HCT116 (cell line): ENCODE measurements at regions not wholly inside any gene's neighbourhood (a gene's known extent, or its start where the extent isn't known, plus 50 kb on each side); places are given as distances from the start of the nearest gene placed in this dataset.

ENCODE experiments used
- ATAC-seq: fragments of 200-7000 bp; cut with Tn5 transposase; 2 replicates; pipeline ENCODE4 v1.9.1; 2020; ENCODE audit warnings: mild to moderate bottlenecking, moderate library complexity
- BruUV-seq: library from RNA; stranded (reverse); fragments of 400-500 nt; replicated peaks from 2 replicates; lab custom pipeline; 2021; lab: Mats Ljungman, UMichigan
- CTCF ChIA-PET: fragments of 300-600 bp; sonication (Branson Sonifier 250); formaldehyde crosslinking; loops from one replicate; lab custom pipeline; 2021; ENCODE audit warnings: antibody characterized with exemption; lab: Charles Lee
- POLR2A ChIA-PET: fragments of 300-600, 350-600 bp; sonication (Branson Sonifier 250); formaldehyde crosslinking; loops from one replicate; lab custom pipeline; 2021; ENCODE audit warnings: antibody characterized with exemption; lab: Charles Lee
- RAD21 ChIA-PET, 2 experiments: fragments of 300-600 bp; sonication (Branson Sonifier 250); formaldehyde crosslinking; loops; one replicate each; lab custom pipeline; 2023; ENCODE audit warnings: low total read pairs in 2 of 2; ENCODE audit not compliant: uncharacterized antibody in 2 of 2, unreplicated experiment in 2 of 2, low non-redundant PET in 1 of 2; lab: Charles Lee
- DNase-seq: peaks from one replicate; pipeline ENCODE4 v3.0.0-alpha.2; 2010; ENCODE audit warnings: low read depth, low spot score
- H2AFZ ChIP-seq: fragments of 200-600 bp; shearing (Covaris generic), sonication (generic); 2 replicates; pipeline ENCODE4 v1.6.1; 2017; ENCODE audit warnings: low read depth, mixed run types, mixed read lengths, antibody characterized with exemption, low read length; ENCODE audit not compliant: poor library complexity, severe bottlenecking
- H3K27ac ChIP-seq: 2 replicates; pipeline ENCODE4 v1.5.1; 2012; ENCODE audit warnings: low read depth, low read length
- H3K27me3 ChIP-seq: fragments of 200-600 bp; sonication (generic); 2 replicates; pipeline ENCODE4 v1.6.1; 2016; ENCODE audit warnings: mixed run types, low read length, mixed read lengths; ENCODE audit not compliant: insufficient read depth
- H3K36me3 ChIP-seq, 2 experiments: fragments of 200-500 bp in 1 of 2; fragments of 200-600 bp in 1 of 2; sonication (Bioruptor generic) in 1 of 2; sonication (generic) in 1 of 2; 2 replicates each; pipeline versions ENCODE4 v1.5.1 to v1.6.1; 2014 to 2016; ENCODE audit warnings: low read length in 2 of 2, inconsistent platforms in 1 of 2, mixed read lengths in 1 of 2, mixed run types in 1 of 2; ENCODE audit not compliant: insufficient read depth in 2 of 2, control insufficient read depth in 1 of 2
- H3K4me1 ChIP-seq, 2 experiments: fragments of 200-600 bp in 1 of 2; sonication (generic) in 1 of 2; 2 replicates each; pipeline versions ENCODE4 v1.5.1 to v1.6.1; 2012 to 2017; ENCODE audit warnings: low read length in 2 of 2, inconsistent platforms in 1 of 2, mild to moderate bottlenecking in 1 of 2, mixed read lengths in 1 of 2, mixed run types in 1 of 2, moderate library complexity in 1 of 2; ENCODE audit not compliant: insufficient read depth in 2 of 2, control insufficient read depth in 1 of 2
- H3K4me2 ChIP-seq: fragments of 200-600 bp; sonication (generic); 2 replicates; pipeline ENCODE4 v1.6.1; 2017; ENCODE audit warnings: mixed run types, low read length, mixed read lengths
- H3K4me3 ChIP-seq, 2 experiments: fragments of 200-600 bp in 1 of 2; sonication (generic) in 1 of 2; replicated peaks in 1 of 2; 2 replicates each; pipeline ENCODE4 v1.5.1; 2011 to 2016; ENCODE audit warnings: low read length in 2 of 2, control low read depth in 1 of 2, low read depth in 1 of 2, mild to moderate bottlenecking in 1 of 2, mixed read lengths in 1 of 2, mixed run types in 1 of 2
- H3K79me2 ChIP-seq: fragments of 200-600 bp; sonication (generic); 2 replicates; pipeline ENCODE4 v1.6.1; 2017; ENCODE audit warnings: mild to moderate bottlenecking, mixed run types, low read length, moderate library complexity, mixed read lengths; ENCODE audit not compliant: insufficient read depth
- H3K9ac ChIP-seq: fragments of 200-600 bp; sonication (generic); 2 replicates; pipeline ENCODE4 v1.6.1; 2016; ENCODE audit warnings: low read length, mixed read lengths
- H3K9me2 ChIP-seq: fragments of 200-600 bp; sonication (generic), shearing (Covaris generic); 2 replicates; pipeline ENCODE4 v1.6.1; 2017; ENCODE audit warnings: mixed run types, mild to moderate bottlenecking, moderate library complexity; ENCODE audit not compliant: insufficient read depth
- H3K9me3 ChIP-seq, 2 experiments: fragments of 200-500 bp in 1 of 2; fragments of 200-600 bp in 1 of 2; sonication (Bioruptor generic) in 1 of 2; sonication (generic) in 1 of 2; 2 replicates each; pipeline ENCODE4 v1.6.1; 2014 to 2017; ENCODE audit warnings: low read length in 2 of 2, mixed read lengths in 2 of 2, inconsistent platforms in 1 of 2, low read depth in 1 of 2, mild to moderate bottlenecking in 1 of 2, mixed run types in 1 of 2, moderate library complexity in 1 of 2; ENCODE audit not compliant: control insufficient read depth in 1 of 2, insufficient read depth in 1 of 2
- H4K20me1 ChIP-seq: fragments of 200-600 bp; sonication (generic), shearing (Covaris generic); 2 replicates; pipeline ENCODE4 v1.6.1; 2017; ENCODE audit warnings: mixed run types, mild to moderate bottlenecking, moderate library complexity; ENCODE audit not compliant: insufficient read depth
- ELF1 ChIP-seq: IDR thresholded peaks from 2 replicates; pipeline ENCODE4 v1.6.1; 2012; ENCODE audit warnings: low read depth, borderline replicate concordance
- EZH2 ChIP-seq: fragments of 200-600 bp; sonication (generic); IDR thresholded peaks from 2 replicates; pipeline ENCODE4 v1.6.1; 2017; ENCODE audit warnings: antibody characterized with exemption, mixed run types
- EZH2phosphoT487 ChIP-seq: fragments of 200-600 bp; IDR thresholded peaks from 2 replicates; pipeline ENCODE4 v1.6.1; 2018; ENCODE audit warnings: antibody characterized with exemption, borderline replicate concordance
- FOSL1 ChIP-seq: IDR thresholded peaks from 2 replicates; pipeline ENCODE4 v1.6.1; 2012; ENCODE audit warnings: low read depth
- JUND ChIP-seq: IDR thresholded peaks from 2 replicates; pipeline ENCODE4 v1.6.1; 2012
- POLR2A ChIP-seq: IDR thresholded peaks from 2 replicates; pipeline ENCODE4 v1.7.0; 2011; ENCODE audit warnings: borderline replicate concordance; ENCODE audit not compliant: insufficient read depth, insufficient read length; ENCODE audit errors: extremely low read depth
- RAD21 ChIP-seq: IDR thresholded peaks from 2 replicates; pipeline ENCODE4 v1.6.1; 2012; ENCODE audit warnings: low read depth, mild to moderate bottlenecking
- SIN3A ChIP-seq: IDR thresholded peaks from 2 replicates; pipeline ENCODE4 v1.6.1; 2012; ENCODE audit warnings: low read depth
- SP1 ChIP-seq: IDR thresholded peaks from 2 replicates; pipeline ENCODE4 v1.6.1; 2012; ENCODE audit warnings: low read depth
- SRF ChIP-seq: IDR thresholded peaks from 2 replicates; pipeline ENCODE4 v1.6.1; 2012; ENCODE audit warnings: low read depth
- TCF7L2 ChIP-seq: IDR thresholded peaks from 2 replicates; pipeline ENCODE4 v1.7.0; 2011; ENCODE audit warnings: borderline replicate concordance, inconsistent platforms; ENCODE audit not compliant: insufficient read depth, insufficient read length; ENCODE audit errors: extremely low read depth
- ZFX ChIP-seq: fragments of 450-650 bp; IDR thresholded peaks from 2 replicates; pipeline ENCODE4 v1.6.1; 2017
- intact Hi-C: fragments of 100-400 bp; cut with micrococcal nuclease; formaldehyde crosslinking; loops from 2 replicates; pipeline ENCODE4 v1.10.0; 2022
- TF ChIP-seq, protein P1 (sequence below): IDR thresholded peaks from 2 replicates; pipeline ENCODE4 v1.6.1; 2012
- TF ChIP-seq, protein P2 (sequence below), 3 experiments: fragments of 200-600 bp in 1 of 3; sonication (generic) in 1 of 3; IDR thresholded peaks in 2 of 3; conservative IDR thresholded peaks in 1 of 3; 2 replicates each; pipeline ENCODE4 v1.5.1; 2012 to 2017; ENCODE audit warnings: low read depth in 2 of 3, low read length in 2 of 3, antibody characterized with exemption in 1 of 3, borderline replicate concordance in 1 of 3, control low read depth in 1 of 3, mild to moderate bottlenecking in 1 of 3, mixed read lengths in 1 of 3, mixed run types in 1 of 3, moderate library complexity in 1 of 3; ENCODE audit not compliant: insufficient read depth in 1 of 3
- TF ChIP-seq, protein P3 (sequence below): IDR thresholded peaks from 2 replicates; pipeline ENCODE4 v1.6.1; 2012; ENCODE audit warnings: low read depth
- TF ChIP-seq, protein P4 (sequence below): IDR thresholded peaks from 2 replicates; pipeline ENCODE4 v1.6.1; 2012
- TF ChIP-seq, protein P5 (sequence below): IDR thresholded peaks from 2 replicates; pipeline ENCODE4 v1.6.1; 2011; ENCODE audit warnings: mild to moderate bottlenecking, low read length, moderate library complexity; ENCODE audit not compliant: insufficient replicate concordance; ENCODE audit errors: extremely low read depth

DNA sequence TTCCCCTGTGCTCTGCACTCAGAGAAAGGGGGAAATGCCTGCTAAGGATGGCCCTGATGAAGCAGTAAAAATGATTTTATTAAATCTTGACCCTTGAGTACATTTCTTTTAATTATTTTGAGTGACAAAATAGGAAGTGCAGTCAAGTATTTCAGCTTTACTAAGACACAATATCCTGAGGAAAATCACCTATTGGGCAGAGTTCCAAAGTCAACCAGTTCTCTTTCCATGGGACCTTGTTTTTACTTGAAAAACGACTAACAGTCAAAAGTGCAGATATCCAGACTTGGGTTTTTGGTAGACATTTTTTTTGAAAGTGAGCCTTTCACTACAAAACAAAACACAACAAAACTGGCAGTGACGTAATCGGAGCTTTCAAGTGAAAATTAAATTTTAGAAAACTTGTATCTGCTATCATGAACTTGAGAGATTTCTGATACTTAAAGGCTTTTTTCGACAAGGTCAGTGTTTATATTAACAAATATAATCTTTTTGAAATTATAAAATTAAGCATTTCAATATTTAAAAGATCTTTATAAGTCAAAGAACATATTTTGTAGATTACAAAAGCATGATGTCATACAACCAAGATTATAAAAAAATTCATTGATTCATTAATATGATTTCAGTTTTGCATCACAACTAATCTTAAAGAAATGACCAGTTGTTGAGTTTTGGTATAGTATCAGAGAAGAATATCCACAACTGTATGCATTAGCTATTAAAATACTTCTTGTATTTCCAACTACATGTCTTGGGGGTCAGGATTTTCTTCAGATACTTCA lies 513.8 kb upstream of the AKR1E2 start:
- no TSS peak for BruUV-seq
- Histone ChIP-seq H3K4me3 (no peak overlapping the region), H4K20me1 (no peaks in the 10 kb centered on the region), H3K4me2 (no peak overlapping the region), H3K27me3 (no peaks in the 10 kb centered on the region), H3K27ac (no peak overlapping the region), H3K36me3 (no peaks in the 10 kb centered on the region), H3K4me1 (no peaks in the 10 kb centered on the region), H3K79me2 (no peaks in the 10 kb centered on the region), H3K9ac (no peak overlapping the region), H3K9me3 (no peaks in the 10 kb centered on the region), H2AFZ (no peak overlapping the region), H3K9me2 (no peaks in the 10 kb centered on the region)
- ChIA-PET POLR2A (no interaction called here), CTCF (no interaction called here), RAD21 (no interaction called here)
- TF ChIP-seq TCF7L2 (no peak), ELF1 (no peak), SP1 (no peak), ZFX (no peak), SRF (no peak), FOSL1 (no peak), JUND (no peak), SIN3A (no peak), RAD21 (no peak), POLR2A (no peak), EZH2phosphoT487 (no peak), EZH2 (no peak)
- TF ChIP-seq, protein P1, sequence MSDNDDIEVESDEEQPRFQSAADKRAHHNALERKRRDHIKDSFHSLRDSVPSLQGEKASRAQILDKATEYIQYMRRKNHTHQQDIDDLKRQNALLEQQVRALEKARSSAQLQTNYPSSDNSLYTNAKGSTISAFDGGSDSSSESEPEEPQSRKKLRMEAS: no peak
- TF ChIP-seq, protein P2, sequence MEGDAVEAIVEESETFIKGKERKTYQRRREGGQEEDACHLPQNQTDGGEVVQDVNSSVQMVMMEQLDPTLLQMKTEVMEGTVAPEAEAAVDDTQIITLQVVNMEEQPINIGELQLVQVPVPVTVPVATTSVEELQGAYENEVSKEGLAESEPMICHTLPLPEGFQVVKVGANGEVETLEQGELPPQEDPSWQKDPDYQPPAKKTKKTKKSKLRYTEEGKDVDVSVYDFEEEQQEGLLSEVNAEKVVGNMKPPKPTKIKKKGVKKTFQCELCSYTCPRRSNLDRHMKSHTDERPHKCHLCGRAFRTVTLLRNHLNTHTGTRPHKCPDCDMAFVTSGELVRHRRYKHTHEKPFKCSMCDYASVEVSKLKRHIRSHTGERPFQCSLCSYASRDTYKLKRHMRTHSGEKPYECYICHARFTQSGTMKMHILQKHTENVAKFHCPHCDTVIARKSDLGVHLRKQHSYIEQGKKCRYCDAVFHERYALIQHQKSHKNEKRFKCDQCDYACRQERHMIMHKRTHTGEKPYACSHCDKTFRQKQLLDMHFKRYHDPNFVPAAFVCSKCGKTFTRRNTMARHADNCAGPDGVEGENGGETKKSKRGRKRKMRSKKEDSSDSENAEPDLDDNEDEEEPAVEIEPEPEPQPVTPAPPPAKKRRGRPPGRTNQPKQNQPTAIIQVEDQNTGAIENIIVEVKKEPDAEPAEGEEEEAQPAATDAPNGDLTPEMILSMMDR (IDR thresholded peaks at IDR 0.05 in 2 of 3, conservative IDR thresholded peaks at IDR 0.05 in 1 of 3; ENCODE audit: borderline replicate concordance in 1 of 3, insufficient read depth in 1 of 3, low read depth in 2 of 3, low read length in 2 of 3): no peak
- TF ChIP-seq, protein P3, sequence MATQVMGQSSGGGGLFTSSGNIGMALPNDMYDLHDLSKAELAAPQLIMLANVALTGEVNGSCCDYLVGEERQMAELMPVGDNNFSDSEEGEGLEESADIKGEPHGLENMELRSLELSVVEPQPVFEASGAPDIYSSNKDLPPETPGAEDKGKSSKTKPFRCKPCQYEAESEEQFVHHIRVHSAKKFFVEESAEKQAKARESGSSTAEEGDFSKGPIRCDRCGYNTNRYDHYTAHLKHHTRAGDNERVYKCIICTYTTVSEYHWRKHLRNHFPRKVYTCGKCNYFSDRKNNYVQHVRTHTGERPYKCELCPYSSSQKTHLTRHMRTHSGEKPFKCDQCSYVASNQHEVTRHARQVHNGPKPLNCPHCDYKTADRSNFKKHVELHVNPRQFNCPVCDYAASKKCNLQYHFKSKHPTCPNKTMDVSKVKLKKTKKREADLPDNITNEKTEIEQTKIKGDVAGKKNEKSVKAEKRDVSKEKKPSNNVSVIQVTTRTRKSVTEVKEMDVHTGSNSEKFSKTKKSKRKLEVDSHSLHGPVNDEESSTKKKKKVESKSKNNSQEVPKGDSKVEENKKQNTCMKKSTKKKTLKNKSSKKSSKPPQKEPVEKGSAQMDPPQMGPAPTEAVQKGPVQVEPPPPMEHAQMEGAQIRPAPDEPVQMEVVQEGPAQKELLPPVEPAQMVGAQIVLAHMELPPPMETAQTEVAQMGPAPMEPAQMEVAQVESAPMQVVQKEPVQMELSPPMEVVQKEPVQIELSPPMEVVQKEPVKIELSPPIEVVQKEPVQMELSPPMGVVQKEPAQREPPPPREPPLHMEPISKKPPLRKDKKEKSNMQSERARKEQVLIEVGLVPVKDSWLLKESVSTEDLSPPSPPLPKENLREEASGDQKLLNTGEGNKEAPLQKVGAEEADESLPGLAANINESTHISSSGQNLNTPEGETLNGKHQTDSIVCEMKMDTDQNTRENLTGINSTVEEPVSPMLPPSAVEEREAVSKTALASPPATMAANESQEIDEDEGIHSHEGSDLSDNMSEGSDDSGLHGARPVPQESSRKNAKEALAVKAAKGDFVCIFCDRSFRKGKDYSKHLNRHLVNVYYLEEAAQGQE: no peak
- TF ChIP-seq, protein P4, sequence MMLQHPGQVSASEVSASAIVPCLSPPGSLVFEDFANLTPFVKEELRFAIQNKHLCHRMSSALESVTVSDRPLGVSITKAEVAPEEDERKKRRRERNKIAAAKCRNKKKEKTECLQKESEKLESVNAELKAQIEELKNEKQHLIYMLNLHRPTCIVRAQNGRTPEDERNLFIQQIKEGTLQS: no peak
- TF ChIP-seq, protein P5, sequence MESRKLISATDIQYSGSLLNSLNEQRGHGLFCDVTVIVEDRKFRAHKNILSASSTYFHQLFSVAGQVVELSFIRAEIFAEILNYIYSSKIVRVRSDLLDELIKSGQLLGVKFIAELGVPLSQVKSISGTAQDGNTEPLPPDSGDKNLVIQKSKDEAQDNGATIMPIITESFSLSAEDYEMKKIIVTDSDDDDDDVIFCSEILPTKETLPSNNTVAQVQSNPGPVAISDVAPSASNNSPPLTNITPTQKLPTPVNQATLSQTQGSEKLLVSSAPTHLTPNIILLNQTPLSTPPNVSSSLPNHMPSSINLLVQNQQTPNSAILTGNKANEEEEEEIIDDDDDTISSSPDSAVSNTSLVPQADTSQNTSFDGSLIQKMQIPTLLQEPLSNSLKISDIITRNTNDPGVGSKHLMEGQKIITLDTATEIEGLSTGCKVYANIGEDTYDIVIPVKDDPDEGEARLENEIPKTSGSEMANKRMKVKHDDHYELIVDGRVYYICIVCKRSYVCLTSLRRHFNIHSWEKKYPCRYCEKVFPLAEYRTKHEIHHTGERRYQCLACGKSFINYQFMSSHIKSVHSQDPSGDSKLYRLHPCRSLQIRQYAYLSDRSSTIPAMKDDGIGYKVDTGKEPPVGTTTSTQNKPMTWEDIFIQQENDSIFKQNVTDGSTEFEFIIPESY: no peak
- ATAC-seq (no peak), DNase-seq (no peak)
- intact Hi-C loops: no loop called here
